ENCODE measurements at regions not wholly inside any gene's neighbourhood (a gene's known extent, or its start where the extent isn't known, plus 50 kb on each side); places are given as distances from the start of the nearest gene placed in this dataset.
A peak's percentile ranks its signal among the peaks of the same experiment; 100 is the strongest.
"Not testable (repeated sequence)": the region's sequence is repeated elsewhere in the genome, so short reads cannot be mapped to it uniquely, and the experiment has no call there.

DNA sequence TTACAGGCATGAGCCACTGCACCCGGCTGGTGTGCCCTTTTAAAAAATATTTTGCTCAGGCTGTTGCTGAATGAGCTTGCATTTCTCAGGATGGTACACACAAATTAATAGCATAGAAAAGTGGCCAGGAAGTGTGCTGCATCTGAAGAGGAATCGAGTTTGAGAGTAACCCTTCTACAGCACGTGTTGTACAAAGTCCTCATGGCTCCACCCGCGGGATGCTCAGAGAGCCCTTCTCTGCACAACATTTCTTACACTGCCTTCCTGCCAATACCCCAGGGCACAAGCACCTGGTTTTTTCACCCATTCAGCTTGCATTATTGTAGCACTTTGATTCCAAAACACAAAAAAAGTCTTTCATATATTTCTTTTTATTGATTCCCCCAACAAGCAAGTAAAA, 90.1 kb upstream of the NEDD4L start:
- no peak for DNase-seq (ENCODE audit: low spot score)

DNA sequence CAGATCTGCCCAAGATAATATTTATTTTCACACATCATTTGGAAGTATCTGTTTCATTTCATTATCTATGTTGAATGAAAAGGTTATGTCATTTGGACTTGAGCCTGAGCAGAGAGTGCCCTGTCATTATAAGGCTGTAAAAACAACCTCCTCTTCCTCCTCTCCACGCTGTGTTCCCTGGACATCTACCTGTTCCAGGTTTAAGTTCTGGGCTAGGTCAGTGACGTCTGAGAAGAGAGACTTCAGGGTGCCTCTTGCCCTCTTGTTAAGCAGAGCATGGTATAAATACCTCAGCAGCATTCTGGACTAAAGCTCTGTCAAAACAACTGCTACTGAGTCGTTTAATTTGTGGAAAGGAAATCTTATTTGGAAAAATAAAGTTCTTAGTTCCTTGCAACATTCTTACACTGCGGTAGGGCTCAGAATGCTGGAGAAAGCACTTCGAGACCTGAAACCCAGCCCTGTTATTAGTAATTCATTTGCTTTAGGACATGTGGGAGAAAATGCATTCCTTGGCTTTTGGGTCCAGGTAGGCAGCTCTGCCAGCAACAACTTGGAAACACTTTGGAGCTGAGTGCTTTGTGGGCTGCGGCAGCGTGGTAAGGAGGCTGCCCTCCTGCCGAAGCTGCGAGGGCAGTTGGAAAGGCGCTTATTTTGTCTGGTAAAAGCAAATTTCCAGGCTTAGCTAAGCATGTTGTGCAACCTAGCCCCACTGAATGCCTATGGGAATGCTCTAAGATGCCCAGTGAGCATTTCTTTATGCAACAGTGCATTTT, 91.8 kb upstream of the NEDD4L start:
- DNase-seq (ENCODE audit: low spot score): peak; percentile 17

DNA sequence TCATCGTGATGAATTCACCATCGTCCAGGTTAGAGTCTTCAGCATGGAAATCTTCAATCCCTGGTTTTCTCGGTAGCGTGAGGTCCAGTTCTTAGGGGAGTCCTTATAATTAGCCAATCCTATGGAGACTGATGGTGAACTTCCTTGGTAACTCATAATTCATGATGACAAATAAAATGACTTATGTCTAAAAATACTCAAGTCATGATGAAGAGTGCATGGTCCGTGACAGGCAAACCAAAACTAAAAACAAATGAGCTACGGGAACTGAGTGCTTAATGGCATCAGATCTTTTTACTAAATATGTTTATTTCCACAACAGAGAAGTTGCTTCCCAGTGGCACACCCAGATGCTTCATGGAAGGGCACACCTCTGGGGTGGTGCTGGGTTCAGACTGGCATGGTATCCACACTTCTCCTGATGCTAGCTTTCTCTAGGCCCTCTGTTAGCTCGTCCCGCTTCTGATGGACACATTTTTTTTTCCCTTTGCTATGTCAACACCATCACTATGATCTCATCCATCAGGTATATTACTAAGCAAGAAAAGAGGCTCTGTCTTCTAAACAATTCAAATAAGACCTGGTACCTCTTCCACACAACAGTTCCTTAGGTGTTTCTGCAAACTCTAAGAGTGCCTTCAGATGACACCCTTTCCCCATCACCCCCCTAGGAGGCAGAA, 92.8 kb upstream of the NEDD4L start:
- peak; percentile 61 for DNase-seq (ENCODE audit: low spot score)

DNA sequence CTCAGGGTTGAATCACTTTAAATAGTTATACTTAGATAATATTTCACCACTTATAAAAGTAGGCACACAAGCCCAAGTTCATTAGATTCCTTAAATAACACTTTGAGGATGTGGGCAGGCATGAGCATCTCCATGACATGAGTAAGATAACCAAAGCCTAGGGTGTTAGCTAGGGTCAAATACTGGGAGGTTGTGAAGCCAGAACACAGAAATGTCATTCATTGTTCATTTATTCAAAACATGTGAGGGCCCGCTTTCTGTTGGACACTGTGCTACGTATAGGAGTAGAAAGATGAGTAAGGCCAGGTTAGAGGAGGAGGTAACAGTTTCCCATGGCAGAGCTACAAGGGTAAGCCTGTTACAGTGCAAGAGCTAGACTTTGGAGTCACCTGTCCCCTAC, 93.5 kb upstream of the NEDD4L start:
- DNase-seq (ENCODE audit: low spot score): peak; percentile 62

DNA sequence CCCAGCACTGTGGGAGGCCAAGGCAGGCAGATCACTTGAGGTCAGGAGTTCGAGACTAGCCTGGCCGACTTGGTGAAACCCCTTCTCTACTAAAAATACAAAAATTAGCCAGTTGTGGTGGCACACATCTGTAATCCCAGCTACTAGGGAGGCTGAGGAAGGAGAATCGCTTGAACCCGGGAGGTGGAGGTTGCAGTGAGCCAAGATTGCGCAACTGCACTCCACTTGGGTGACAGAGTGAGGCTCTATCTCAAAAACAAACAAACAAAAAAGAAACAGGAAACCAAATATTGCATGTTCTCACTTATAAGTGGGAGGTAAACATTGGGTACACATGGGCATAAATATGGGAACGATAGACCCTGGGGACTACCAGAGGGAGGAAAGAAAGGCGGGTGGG, 94.7 kb upstream of the NEDD4L start:
- DNase-seq (ENCODE audit: low spot score): not testable (repeated sequence)

DNA sequence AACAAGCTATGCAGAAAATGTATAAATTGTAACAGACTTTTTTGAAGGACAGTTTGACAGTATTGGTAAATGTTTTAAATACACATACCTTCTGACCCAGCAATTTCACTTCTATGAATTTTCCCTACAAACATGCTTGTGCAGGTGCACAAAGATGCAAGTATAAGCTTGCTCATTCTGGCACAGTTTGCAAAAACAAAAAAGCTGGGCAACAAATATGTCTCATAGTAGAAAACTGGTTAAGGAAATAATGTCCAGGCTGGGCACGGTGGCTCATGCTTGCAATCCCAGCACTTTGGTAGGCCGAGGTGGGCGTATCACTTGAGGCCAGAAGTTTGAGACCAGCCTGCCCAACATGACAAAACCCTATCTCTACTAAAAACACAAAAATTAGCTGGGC, 96.9 kb upstream of the NEDD4L start:
- DNase-seq (ENCODE audit: low spot score): no peak

DNA sequence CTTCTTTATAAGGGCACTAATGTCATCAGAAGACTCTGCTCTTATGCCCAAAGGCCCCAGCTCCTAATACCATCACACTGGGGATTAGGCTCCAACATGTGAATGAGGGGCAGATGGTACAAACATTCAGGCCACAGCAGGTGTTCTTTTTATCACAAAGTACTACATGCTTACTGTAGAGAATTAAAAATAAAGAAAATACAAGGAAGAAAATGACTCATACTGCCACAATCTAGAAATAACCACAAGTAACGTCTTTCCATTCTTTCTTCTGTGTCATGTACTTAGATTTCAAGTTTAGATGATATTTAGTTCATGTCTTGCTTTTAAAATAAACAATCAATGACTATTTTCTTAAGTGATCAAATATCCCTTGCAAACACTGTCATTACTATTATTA, 100.3 kb upstream of the NEDD4L start:
- DNase-seq (ENCODE audit: low spot score): no peak

DNA sequence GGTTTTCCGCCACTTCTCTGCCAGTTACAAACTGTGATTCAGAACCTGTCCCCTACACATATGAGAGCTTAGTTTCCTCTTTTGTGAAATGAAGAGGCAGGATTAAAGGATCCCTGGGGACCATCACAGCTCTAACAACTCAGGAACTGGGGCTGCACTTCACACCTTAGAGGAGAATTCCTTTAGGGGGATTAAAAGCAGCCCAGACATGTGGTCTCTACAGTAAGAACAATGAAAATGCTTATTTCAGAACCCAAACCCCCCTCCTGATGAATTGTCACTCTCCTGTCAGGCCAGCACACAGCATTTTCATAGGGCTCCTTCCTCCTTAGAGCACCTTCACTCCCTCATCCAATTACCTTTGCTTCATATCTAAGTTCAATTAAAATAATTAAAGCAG, 101.5 kb upstream of the NEDD4L start:
- no peak for DNase-seq (ENCODE audit: low spot score)

DNA sequence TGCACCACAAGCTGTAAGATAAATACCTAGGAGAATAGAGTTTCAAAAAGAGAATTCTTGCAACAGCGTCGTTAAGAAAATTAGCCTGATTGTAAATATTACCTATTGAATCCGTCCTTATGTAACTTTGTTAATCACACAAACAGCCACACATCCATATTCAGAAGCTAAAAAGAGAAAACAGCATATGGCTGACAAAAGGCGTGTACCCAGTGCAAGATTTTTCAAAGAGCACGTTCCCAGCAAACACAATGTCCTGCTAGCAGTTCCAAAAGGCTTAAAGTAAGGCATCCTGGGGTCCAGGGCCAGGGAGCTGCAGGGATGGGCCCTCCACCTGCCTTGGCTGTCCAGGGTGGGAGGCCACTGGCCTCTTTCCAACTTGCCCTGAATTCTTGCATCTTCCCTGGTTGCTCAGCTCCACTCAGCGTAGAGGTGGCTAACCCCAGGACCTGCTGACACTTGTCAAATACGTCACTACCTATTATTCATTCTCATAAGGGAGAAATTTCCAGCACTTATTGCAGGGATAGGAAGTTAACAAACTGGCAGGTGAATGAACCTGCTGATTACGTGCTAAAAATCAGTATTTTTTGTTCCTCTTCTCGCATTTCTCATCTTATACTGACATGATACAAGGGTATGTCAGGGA, 102.1 kb upstream of the NEDD4L start:
- DNase-seq (ENCODE audit: low spot score): no peak

DNA sequence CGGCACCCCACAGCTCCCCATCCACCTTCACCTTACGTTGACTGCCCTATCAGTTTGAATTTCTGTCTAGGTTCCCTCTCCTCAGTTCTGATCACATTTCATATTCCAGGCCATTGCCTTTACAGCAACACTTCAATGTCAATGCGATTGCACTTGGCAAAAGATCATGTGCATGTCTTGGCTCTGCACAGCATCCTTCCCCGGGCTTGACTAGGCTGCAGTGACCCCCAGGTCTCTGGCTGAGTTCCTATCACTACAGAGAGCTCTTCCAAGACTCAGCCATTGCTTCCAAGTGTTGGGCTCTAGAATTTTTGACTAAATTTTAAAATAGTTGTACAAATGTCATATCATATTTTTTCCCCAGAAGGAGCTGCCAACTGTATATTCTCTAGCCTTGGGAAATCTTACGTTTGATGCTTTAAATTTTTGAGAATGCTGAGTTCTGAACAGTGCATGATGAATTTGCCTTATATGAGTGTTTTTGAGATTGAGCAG, 103.8 kb upstream of the NEDD4L start:
- DNase-seq (ENCODE audit: low spot score): no peak

DNA sequence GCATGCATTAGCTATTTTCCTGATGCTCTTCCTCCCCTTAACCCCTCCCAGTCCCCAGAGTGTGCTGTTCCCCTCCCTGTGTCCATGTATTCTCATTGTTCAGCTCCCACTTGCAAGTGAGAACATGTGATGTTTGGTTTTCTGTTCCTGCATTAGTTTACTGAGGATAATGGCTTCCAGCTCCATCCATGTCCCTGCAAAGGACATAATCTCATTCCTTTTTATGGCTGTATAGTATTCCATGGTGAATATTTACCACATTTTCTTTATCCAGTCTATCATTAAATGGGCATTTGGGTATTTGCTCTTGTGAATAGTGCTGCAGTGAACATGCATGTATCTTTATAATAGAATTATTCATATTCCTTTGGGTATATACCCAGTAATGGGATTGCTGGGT, 109.7 kb upstream of the NEDD4L start:
- not testable (repeated sequence) for DNase-seq (ENCODE audit: low spot score)

DNA sequence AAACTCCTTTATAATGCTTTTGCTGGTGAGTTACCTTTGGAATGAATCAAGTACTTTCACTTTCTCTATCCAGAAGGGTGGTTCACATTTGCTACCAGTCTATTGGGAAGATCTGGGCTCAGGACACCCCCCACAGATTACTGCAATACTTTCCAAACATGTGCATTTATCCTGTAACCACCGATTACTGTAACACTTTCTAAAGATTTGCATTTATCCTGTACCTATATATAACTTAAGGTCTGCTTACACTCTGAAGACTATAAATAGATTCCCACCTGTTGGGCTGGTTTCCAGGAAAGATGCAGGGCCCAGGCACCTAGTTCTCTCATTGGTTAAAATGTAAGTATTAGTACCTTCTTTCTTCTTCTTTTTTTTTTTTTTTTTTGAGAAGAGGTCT, 113.0 kb upstream of the NEDD4L start:
- DNase-seq (ENCODE audit: low spot score): peak; percentile 17

DNA sequence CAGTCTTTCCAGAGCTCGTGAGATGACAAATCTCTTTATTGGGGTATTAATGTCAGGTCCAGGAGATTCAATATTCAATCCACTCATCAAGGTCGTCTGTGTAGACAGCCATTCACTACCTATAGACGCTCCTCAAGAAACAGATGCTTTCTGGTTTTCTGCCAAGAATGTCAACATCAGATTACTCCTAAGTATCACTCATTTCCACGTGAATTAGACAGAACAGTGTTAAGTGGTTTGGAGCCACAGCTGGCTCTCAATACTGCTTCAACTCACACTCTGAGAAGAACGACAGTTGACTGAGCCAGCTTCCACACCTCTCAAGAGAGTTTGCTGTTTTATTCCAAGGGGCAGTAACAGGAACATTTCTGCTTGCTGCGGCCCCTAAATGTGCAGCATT, 113.5 kb upstream of the NEDD4L start:
- DNase-seq (ENCODE audit: low spot score): no peak

DNA sequence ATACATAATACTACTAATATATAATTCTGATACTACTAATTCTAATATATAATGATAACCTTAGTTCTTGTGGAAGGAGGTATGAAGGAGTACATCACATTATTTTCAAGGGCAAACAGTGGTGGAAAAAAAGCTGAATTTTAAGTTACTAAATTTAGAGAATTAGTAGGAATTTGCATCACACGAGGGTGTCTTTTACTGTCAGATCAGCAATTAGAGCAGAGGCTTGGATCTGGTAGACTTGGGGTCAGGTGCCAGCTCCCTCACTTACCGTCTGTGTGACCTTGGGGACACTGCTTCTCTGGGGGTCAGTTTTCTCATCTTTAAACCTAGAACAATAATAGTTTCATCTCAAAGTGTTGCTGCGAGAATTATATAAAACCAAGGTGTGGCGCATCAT, 114.1 kb upstream of the NEDD4L start:
- DNase-seq (ENCODE audit: low spot score): no peak

DNA sequence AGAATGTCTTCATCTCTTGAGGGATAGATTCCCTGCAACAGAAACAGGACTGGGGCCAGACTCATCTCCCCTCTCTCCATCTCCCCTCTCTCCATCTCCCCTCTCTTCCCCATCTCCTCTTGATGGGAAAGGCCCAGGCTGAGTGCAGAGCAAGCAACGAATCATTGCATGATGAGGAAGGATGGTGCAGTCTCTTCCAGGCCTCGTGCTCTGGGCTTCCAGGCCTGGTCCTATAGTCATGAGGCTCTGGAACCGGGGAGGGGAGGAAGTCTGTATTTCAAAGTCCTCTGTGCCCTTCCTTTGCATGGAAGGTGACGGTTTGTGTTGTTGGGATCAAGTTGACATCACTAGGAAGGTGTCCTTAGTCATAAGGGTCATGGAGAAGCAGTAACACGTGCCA, 115.6 kb upstream of the NEDD4L start:
- no peak for DNase-seq (ENCODE audit: low spot score)

DNA sequence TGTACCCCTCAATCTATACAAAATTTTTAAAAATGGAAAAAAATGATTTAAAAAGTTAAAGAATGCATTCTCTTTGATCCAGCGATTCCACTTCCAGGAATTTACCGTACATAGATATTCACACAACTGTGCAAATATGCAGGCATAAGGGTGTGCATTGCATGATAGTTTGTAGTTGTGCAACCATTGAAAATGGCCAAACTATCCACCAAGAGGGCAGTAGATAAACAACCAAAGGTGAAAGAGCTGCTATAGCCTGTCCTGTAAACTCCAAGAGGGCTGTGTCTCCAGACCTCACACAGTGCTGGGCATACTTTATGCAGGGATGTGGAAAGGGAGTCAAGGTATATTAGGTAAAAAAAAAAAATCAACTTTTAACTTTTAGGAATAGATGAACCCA, 116.5 kb upstream of the NEDD4L start:
- DNase-seq (ENCODE audit: low spot score): no peak

DNA sequence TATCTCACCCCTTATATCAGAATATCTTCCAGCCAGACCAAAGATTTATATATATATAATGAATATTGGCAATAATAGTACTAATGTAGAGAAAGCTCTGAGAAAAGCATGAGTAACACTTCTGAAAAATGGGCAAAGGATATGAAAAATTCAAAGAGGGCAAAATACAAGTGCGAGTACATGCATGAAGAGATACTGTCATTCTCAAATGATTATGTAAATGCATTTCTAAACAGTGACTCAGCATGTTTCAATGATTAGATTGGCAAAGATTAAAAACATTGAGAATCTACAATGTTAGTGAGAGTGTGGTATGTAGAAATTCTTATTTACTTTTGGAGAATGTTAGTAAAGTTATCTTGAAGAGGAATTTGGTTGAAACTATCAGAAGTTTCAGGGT, 118.3 kb upstream of the NEDD4L start:
- DNase-seq (ENCODE audit: low spot score): peak; percentile 55

DNA sequence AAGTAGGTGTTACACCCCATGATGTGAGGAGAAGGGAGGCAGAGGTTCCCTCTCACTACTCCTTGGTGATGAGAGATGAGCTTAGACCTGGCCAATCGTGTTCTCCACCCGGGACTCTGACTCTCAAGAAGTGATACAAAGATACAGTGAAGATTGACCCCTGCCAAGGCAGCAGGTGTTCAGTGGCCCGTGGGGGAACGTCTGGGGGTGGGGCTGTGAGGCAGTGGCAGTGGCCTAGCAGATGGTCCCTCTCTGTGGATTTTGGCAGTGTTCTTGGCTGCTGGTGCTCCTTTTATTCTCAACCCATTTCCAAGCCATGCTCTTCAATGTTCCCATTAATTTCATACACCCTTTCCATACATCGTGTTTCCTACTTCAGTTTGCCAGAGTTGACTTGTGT, 120.4 kb upstream of the NEDD4L start:
- DNase-seq (ENCODE audit: low spot score): no peak

DNA sequence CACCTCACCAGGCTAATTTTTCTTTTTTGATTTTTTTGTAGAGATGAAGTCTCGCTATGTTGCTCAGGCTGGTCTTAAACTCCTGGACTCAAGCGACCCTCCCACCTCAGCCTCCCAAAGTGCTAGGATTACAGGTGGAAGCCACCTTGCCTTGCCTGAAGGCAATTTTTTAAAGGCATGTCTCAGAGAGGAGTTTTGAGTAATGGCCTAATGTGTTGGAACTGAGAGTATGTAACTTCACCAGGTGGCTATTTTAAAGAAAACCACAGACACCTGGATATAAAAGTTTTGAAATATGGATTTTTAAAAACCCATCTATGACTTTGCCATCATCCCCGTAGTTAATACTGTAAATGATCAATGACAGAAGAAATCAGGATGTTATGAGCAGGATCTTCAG, 119.8 kb upstream of the ATP8B1 start:
- no peak for DNase-seq (ENCODE audit: low spot score)

DNA sequence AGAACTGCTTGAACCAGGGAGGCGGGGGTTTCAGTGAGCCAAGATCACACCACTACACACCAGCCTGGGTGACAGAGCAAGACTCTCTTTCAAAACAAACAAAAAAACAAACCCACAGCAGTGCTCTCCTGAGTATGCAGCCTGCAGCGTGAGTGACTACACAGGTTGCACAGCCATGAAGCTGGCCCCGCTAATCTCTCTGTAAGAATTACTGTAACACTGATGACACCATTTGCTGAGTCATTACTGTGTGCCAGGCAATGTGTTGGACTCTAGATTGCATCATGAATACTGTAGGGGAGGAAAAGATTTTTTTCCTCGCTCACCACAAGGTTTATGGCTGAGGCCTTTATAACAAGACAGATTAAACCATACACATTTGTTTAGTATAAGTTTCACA, 118.6 kb upstream of the ATP8B1 start:
- DNase-seq (ENCODE audit: low spot score): peak; percentile 55

DNA sequence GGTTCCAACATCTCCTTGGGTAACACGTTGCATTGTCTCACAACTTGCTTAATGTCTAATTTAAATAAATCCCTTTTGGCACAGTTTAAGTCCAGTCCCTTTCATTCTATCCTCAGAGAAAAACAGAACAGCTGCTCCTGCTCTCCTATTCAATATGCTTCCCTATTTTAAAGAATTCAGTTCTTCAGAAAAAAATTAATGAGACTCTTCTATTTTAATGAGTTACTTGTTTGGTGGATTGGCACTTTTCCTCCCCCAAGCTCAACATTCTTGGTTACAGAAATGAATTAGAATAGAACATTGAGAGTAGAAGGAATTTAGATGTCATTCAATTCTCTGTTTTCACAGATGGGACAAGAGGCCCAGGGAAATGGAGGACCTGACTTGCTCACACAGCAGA, 116.9 kb upstream of the ATP8B1 start:
- no peak for DNase-seq (ENCODE audit: low spot score)

DNA sequence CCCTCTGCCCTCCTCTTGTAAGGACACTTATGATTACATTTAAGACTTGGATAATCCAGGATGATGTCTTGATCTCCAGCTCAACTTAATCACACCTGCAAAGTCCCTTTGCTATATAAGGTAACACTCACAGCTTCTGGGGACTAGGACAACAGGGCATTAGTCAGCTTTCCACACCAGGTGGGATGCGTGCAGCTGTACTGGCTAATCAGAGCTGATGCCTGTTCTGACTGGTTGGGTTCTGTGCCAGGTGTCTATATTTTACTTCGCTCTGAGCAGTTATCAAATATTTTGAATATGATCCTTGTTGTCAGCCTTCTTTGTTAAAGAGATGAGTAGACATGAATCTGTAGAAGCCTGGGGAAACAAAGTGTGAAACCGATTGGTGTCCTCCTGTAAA, 115.5 kb upstream of the ATP8B1 start:
- DNase-seq (ENCODE audit: low spot score): no peak

DNA sequence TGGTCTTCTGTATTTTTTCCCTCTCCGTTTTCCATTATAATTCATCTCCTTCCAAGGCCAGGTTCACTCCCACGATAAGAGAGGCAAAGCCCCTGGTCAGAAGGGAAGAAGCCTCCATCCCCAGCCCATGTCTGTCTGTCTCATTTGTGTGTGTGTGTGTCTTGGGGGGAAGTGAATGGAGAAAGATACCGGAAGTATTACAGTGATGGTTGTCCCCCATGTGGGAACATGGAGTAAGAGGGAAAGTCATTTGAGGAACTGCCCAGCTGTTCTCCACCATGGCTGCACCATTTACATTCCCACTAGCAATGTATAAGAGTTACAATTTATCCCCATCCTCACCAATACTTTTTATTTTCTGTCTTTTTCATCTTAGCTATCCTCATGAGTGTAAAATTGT, 113.6 kb upstream of the ATP8B1 start:
- DNase-seq (ENCODE audit: low spot score): no peak

Data from kidney tubule cell (primary cell).